OCI-LY7 (cell line): ENCODE measurements at regions not wholly inside any gene's neighbourhood (a gene's known extent, or its start where the extent isn't known, plus 50 kb on each side); places are given as distances from the start of the nearest gene placed in this dataset.

Experiments
- BruUV-seq: library from RNA; stranded (reverse); fragments of 400-500 nt; replicated peaks from 2 replicates; lab custom pipeline; 2021; lab: Mats Ljungman, UMichigan
- CTCF ChIA-PET: fragments of 300-600 bp; sonication (Branson Sonifier 250); formaldehyde crosslinking; loops from one replicate; lab custom pipeline; 2022; ENCODE audit warnings: antibody characterized with exemption; ENCODE audit not compliant: unreplicated experiment; lab: Charles Lee
- POLR2A ChIA-PET: fragments of 300-600 bp; sonication (Branson Sonifier 250); formaldehyde crosslinking; loops from one replicate; lab custom pipeline; 2022; ENCODE audit warnings: antibody characterized with exemption; lab: Charles Lee
- DNase-seq: peaks from one replicate; pipeline ENCODE4 v3.0.0-alpha.2; 2015; ENCODE audit warnings: low spot score
- H2AFZ ChIP-seq: fragments of 200-600 bp; sonication (generic), shearing (Covaris generic); 2 replicates; pipeline ENCODE4 v1.6.1; 2014; ENCODE audit warnings: mild to moderate bottlenecking, antibody characterized with exemption, low read length, moderate library complexity
- H3K27ac ChIP-seq: fragments of 200-600 bp; sonication (generic); 2 replicates; pipeline ENCODE4 v1.5.1; 2014; ENCODE audit warnings: mixed run types, low read depth, mild to moderate bottlenecking, moderate library complexity, low read length, inconsistent platforms; ENCODE audit not compliant: poor library complexity, severe bottlenecking
- H3K36me3 ChIP-seq: fragments of 200-600 bp; sonication (generic); 2 replicates; pipeline ENCODE4 v1.6.1; 2014; ENCODE audit warnings: mild to moderate bottlenecking, antibody characterized with exemption, low read length, moderate library complexity, mixed read lengths; ENCODE audit not compliant: insufficient read depth
- H3K4me1 ChIP-seq: fragments of 200-600 bp; sonication (generic); 2 replicates; pipeline ENCODE4 v1.5.1; 2014; ENCODE audit warnings: mild to moderate bottlenecking, low read length; ENCODE audit not compliant: insufficient read depth, poor library complexity, severe bottlenecking
- H3K4me2 ChIP-seq: fragments of 200-600 bp; sonication (generic); 2 replicates; pipeline ENCODE4 v1.6.1; 2014; ENCODE audit warnings: mild to moderate bottlenecking, low read length
- H3K4me3 ChIP-seq: fragments of 200-600 bp; sonication (generic); 2 replicates; pipeline ENCODE4 v1.5.1; 2014; ENCODE audit warnings: mild to moderate bottlenecking, low read depth, low read length; ENCODE audit not compliant: poor library complexity, severe bottlenecking
- H3K79me2 ChIP-seq: fragments of 200-600 bp; sonication (generic); 2 replicates; pipeline ENCODE4 v1.6.1; 2016; ENCODE audit warnings: low read depth, mild to moderate bottlenecking, low read length, moderate library complexity, mixed read lengths; ENCODE audit not compliant: insufficient read depth
- H3K9me2 ChIP-seq: fragments of 200-600 bp; sonication (generic); 2 replicates; pipeline ENCODE4 v1.6.1; 2016; ENCODE audit warnings: mild to moderate bottlenecking, low read length, mixed read lengths; ENCODE audit not compliant: insufficient read depth
- H3K9me3 ChIP-seq: fragments of 200-600 bp; sonication (generic); 2 replicates; pipeline ENCODE4 v1.6.1; 2014; ENCODE audit warnings: mild to moderate bottlenecking, mixed run types, low read length, mixed read lengths
- H4K20me1 ChIP-seq: fragments of 200-600 bp; sonication (generic); 2 replicates; pipeline ENCODE4 v1.6.1; 2014; ENCODE audit warnings: mild to moderate bottlenecking, antibody characterized with exemption, low read length, moderate library complexity, mixed read lengths; ENCODE audit not compliant: insufficient read depth
- EZH2phosphoT487 ChIP-seq: fragments of 200-600 bp; sonication (generic); IDR thresholded peaks from 2 replicates; pipeline ENCODE4 v1.6.1; 2018; ENCODE audit warnings: low read depth, borderline replicate concordance, mild to moderate bottlenecking, mixed run types, antibody characterized with exemption, low read length, moderate library complexity, mixed read lengths
- intact Hi-C: fragments of 100-400 bp; cut with micrococcal nuclease; formaldehyde crosslinking; loops from one replicate; pipeline ENCODE4 v1.10.0; 2022; ENCODE audit not compliant: unreplicated experiment
- TF ChIP-seq, protein P1 (sequence below): fragments of 200-600 bp; sonication (generic); conservative IDR thresholded peaks from 2 replicates; pipeline ENCODE4 v1.5.1; 2014; ENCODE audit warnings: mild to moderate bottlenecking, antibody characterized with exemption, low read length, moderate library complexity, mixed read lengths

DNA sequence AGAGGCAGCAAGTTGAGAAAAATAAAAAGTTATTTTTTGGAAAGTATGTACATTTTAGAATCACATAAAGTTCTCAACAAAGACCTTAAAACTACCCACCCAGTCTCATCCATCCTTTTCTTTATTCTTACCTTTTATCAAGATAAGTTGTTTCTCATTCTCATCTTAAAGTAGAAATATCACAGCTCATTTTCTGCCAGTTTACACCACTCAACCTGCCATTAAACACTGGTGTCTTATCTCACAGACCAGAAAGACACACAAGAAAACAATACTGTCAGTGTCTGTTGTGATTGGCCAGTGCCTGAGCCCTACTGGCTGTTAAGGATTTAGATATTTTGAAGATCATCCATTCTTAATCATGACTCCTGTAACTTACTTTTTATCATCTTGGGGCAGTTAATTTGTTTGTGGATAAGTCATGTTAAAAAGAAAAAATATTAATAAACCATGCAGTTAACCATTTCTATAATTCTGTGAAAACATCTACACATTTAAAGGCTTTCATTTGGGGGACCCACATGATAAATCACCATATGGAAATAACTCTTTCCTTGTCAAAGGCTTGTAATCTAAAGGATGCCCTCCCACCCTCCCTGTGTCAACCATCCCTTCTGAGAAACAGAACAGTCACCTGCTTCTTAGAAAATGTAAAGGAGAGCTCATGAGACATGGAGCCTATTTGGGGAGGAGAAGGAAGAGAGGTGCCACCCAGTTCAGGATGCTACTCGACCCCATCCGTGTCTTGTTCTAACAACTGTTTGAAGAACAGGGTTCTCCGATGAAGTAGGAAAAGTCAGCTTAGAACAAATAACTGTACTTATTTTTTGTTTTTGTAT is 897.2 kb upstream of the INTU start:
- no peaks in the 10 kb centered on the region for H4K20me1 ChIP-seq
- DNase-seq = no peak
- H3K79me2 ChIP-seq = no peaks in the 10 kb centered on the region
- intact Hi-C loops = no loop called here
- no TSS peak for BruUV-seq
- TF ChIP-seq, protein P1, sequence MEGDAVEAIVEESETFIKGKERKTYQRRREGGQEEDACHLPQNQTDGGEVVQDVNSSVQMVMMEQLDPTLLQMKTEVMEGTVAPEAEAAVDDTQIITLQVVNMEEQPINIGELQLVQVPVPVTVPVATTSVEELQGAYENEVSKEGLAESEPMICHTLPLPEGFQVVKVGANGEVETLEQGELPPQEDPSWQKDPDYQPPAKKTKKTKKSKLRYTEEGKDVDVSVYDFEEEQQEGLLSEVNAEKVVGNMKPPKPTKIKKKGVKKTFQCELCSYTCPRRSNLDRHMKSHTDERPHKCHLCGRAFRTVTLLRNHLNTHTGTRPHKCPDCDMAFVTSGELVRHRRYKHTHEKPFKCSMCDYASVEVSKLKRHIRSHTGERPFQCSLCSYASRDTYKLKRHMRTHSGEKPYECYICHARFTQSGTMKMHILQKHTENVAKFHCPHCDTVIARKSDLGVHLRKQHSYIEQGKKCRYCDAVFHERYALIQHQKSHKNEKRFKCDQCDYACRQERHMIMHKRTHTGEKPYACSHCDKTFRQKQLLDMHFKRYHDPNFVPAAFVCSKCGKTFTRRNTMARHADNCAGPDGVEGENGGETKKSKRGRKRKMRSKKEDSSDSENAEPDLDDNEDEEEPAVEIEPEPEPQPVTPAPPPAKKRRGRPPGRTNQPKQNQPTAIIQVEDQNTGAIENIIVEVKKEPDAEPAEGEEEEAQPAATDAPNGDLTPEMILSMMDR = no peak
- no peak for TF ChIP-seq EZH2phosphoT487
- CTCF ChIA-PET = no interaction called here
- no peak overlapping the region for H3K4me3 ChIP-seq
- H3K9me2 ChIP-seq = no peaks in the 10 kb centered on the region
- H3K4me2 ChIP-seq = no peak overlapping the region
- H3K4me1 ChIP-seq = no peaks in the 10 kb centered on the region
- H3K27ac ChIP-seq = no peak overlapping the region
- no peaks in the 10 kb centered on the region for H3K36me3 ChIP-seq
- H2AFZ ChIP-seq = no peak overlapping the region
- POLR2A ChIA-PET = no interaction called here
- no peaks in the 10 kb centered on the region for H3K9me3 ChIP-seq

DNA sequence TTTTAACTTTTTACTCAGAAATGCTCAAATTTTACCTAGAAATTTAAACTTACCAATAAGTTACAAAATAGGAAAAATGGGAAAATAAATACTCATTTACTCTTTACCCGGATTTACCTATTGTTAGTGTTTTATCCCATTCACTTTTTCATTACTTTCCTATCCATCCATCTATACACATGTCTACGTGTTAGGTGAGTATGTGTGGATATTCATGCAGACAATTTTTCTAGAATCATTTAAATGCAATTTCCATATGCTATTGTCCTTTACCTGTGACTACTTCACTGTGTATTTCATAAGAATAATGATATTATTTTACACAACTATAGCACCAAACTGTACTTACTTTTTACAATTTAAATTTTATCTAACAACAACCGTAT is 896.6 kb upstream of the INTU start:
- no peak for DNase-seq
- no peak overlapping the region for H2AFZ ChIP-seq
- H3K4me3 ChIP-seq = no peak overlapping the region
- intact Hi-C loops = no loop called here
- no TSS peak for BruUV-seq
- no peaks in the 10 kb centered on the region for H3K36me3 ChIP-seq
- H3K4me2 ChIP-seq = no peak overlapping the region
- TF ChIP-seq, protein P1 = no peak
- TF ChIP-seq EZH2phosphoT487 = no peak
- no peaks in the 10 kb centered on the region for H3K9me2 ChIP-seq
- H3K9me3 ChIP-seq = no peaks in the 10 kb centered on the region
- POLR2A ChIA-PET = no interaction called here
- H3K79me2 ChIP-seq = no peaks in the 10 kb centered on the region
- H3K27ac ChIP-seq = no peak overlapping the region
- CTCF ChIA-PET = no interaction called here
- H3K4me1 ChIP-seq = no peaks in the 10 kb centered on the region
- no peaks in the 10 kb centered on the region for H4K20me1 ChIP-seq

DNA sequence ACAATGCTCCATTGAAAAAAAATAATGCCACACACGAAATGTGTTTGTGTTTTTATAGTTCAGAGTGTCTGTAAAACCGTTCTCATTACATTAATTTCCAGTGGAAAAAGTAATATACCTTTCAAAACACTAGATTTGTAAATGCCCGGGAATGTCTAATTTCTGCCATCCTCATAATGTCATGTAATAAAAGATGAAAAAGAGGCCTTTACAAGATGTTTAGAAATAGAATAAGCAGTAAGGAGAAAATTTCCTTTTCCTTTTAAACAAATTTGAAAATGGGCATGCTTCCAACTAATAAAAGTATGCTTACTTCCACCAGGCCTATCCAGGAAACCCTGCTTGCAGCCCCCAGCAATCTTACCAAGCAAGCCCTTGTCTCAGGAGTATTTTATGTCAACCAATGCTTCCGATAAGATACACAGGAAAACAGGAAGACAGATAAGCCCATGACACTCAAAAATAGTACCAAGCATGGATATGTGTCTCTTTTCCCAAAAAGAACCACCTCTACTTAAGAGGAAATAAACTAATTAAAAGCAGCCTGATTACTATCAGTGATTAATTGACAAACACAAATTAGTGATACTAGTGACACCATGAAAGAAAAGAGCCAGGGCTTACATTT is 894.7 kb upstream of the INTU start:
- ChIA-PET CTCF (no interaction called here), POLR2A (no interaction called here)
- DNase-seq = no peak
- H3K36me3 ChIP-seq = no peaks in the 10 kb centered on the region
- H3K4me3 ChIP-seq = no peak overlapping the region
- no peaks in the 10 kb centered on the region for H3K4me1 ChIP-seq
- intact Hi-C loops = no loop called here
- no peak overlapping the region for H3K4me2 ChIP-seq
- no peaks in the 10 kb centered on the region for H3K9me2 ChIP-seq
- no peaks in the 10 kb centered on the region for H3K79me2 ChIP-seq
- H3K9me3 ChIP-seq = no peaks in the 10 kb centered on the region
- no TSS peak for BruUV-seq
- no peak for TF ChIP-seq EZH2phosphoT487
- TF ChIP-seq, protein P1 = no peak
- H2AFZ ChIP-seq = no peak overlapping the region
- no peak overlapping the region for H3K27ac ChIP-seq
- H4K20me1 ChIP-seq = no peaks in the 10 kb centered on the region
